Peyer's patch (tissue), 4 donors: ENCODE measurements at regions not wholly inside any gene's neighbourhood (a gene's known extent, or its start where the extent isn't known, plus 50 kb on each side); places are given as distances from the start of the nearest gene placed in this dataset.

Experiments used
- CTCF ChIP-seq, 6 experiments: fragments of 450-650 bp in 4 of 6; fragments of 200-600 bp in 2 of 6; sonication (generic) in 1 of 6; IDR thresholded peaks; one replicate each; pipeline ENCODE4 v1.5.1; 2017 to 2019; ENCODE audit warnings: antibody characterized with exemption in 6 of 6, mild to moderate bottlenecking in 3 of 6, moderate library complexity in 1 of 6
- POLR2A ChIP-seq, 2 donors: fragments of 450-650 bp; IDR thresholded peaks; one replicate each; pipeline ENCODE4 v1.5.1; 2017; ENCODE audit warnings: antibody characterized with exemption in 2 of 2, mild to moderate bottlenecking in 2 of 2, moderate library complexity in 2 of 2

GRCh38 chr3:161770484-161771386 is 274.1 kb downstream of the OTOL1 start:
- TF ChIP-seq CTCF (IDR thresholded peaks at IDR 0.05) (no peak), POLR2A (IDR thresholded peaks at IDR 0.05) (no peak)
